RWPE1 (cell line): ENCODE measurements at regions not wholly inside any gene's neighbourhood (a gene's known extent, or its start where the extent isn't known, plus 50 kb on each side); places are given as distances from the start of the nearest gene placed in this dataset.

Experiments
- CTCF ChIA-PET: fragments of 350-600 bp; sonication (Branson Sonifier 250); formaldehyde crosslinking; extraction: SDS; loops from one replicate; lab custom pipeline; 2021; lab: Yijun Ruan, JAX
- POLR2A ChIA-PET: fragments of 400-600 bp; formaldehyde crosslinking; extraction: SDS; loops from one replicate; lab custom pipeline; 2020; ENCODE audit warnings: antibody characterized with exemption; ENCODE audit not compliant: low non-redundant PET; lab: Yijun Ruan, JAX
- DNase-seq: peaks from one replicate; pipeline ENCODE4 v3.0.0; 2012; ENCODE audit warnings: low spot score
- H3K27ac ChIP-seq: fragments of 450-650 bp; 2 replicates; pipeline ENCODE4 v1.5.1; 2017
- CTCF ChIP-seq: fragments of 450-650 bp; conservative IDR thresholded peaks from 2 replicates; pipeline ENCODE4 v1.5.1; 2017; ENCODE audit warnings: low read depth, mild to moderate bottlenecking

- H3K27ac ChIP-seq: no peak overlapping the region
- CTCF ChIA-PET: no interaction called here
- no peak for TF ChIP-seq CTCF
- DNase-seq: no peak
- POLR2A ChIA-PET: interaction anchor here (0.6 kb wide), 1 partner anchor 174 kb away, joined by 3 read pairs; no protein-coding TSS in a partner anchor
Observed at GRCh38 chr4:54863571-54864255, 206.0 kb downstream of the KIT start.

GRCh38 chr4:54861201-54861600 lies 203.4 kb downstream of the KIT start:
- no peak for TF ChIP-seq CTCF
- POLR2A ChIA-PET: no interaction called here
- DNase-seq: no peak
- CTCF ChIA-PET: no interaction called here
- H3K27ac ChIP-seq: no peak overlapping the region

GRCh38 chr4:54855191-54855854 lies 197.6 kb downstream of the KIT start:
- no peak for DNase-seq
- no peak overlapping the region for H3K27ac ChIP-seq
- ChIA-PET POLR2A (no interaction called here), CTCF (no interaction called here)
- TF ChIP-seq CTCF: no peak

- no peak for DNase-seq
- CTCF ChIA-PET: no interaction called here
- POLR2A ChIA-PET: no interaction called here
- H3K27ac ChIP-seq: no peak overlapping the region
- no peak for TF ChIP-seq CTCF
Observed at GRCh38 chr4:54852602-54853001, 194.8 kb downstream of the KIT start.

- TF ChIP-seq CTCF: no peak
- CTCF ChIA-PET: interaction anchor here (0.6 kb wide), 1 partner anchor 530 kb away, joined by 4 read pairs; no protein-coding TSS in a partner anchor
- POLR2A ChIA-PET: no interaction called here
Observed at GRCh38 chr4:54852054-54852453, 194.3 kb downstream of the KIT start.

GRCh38 chr4:54844911-54845310 lies 187.2 kb downstream of the KIT start:
- no peak for TF ChIP-seq CTCF
- no peak for DNase-seq
- CTCF ChIA-PET: no interaction called here
- H3K27ac ChIP-seq: no peak overlapping the region
- POLR2A ChIA-PET: no interaction called here

More at GRCh38 chr4:54852054-54852453, 194.3 kb downstream of the KIT start:
- no peak for DNase-seq
- no peak overlapping the region for H3K27ac ChIP-seq
